Uterus (tissue), 3 donors: ENCODE measurements at regions not wholly inside any gene's neighbourhood (a gene's known extent, or its start where the extent isn't known, plus 50 kb on each side); places are given as distances from the start of the nearest gene placed in this dataset.

Experiments used
- DNase-seq, 2 donors: peaks; one replicate each; pipeline ENCODE4 v3.0.0-alpha.2; 2019 to 2020
- H3K27ac ChIP-seq, 2 donors: fragments of 200-600 bp; sonication (generic); 1 replicate in 1 of 2; 2 replicates in 1 of 2; pipeline ENCODE4 v1.5.1; 2016 to 2018
- H3K27me3 ChIP-seq, 2 donors: fragments of 200-600 bp; sonication (generic); one replicate each; pipeline ENCODE4 v1.5.1; 2018 to 2019; ENCODE audit warnings: control low read depth in 1 of 2
- H3K36me3 ChIP-seq, 2 donors: fragments of 200-600 bp; sonication (generic); one replicate each; pipeline ENCODE4 v1.5.1; 2019; ENCODE audit warnings: control low read depth in 1 of 2
- H3K4me1 ChIP-seq, 2 donors: fragments of 200-600 bp; sonication (generic); one replicate each; pipeline ENCODE4 v1.5.1; 2018 to 2019; ENCODE audit warnings: control low read depth in 1 of 2
- H3K4me3 ChIP-seq, 2 donors: fragments of 200-600 bp; sonication (generic); 1 replicate in 1 of 2; 2 replicates in 1 of 2; pipeline ENCODE4 v1.5.1; 2018 to 2019; ENCODE audit warnings: mild to moderate bottlenecking in 1 of 2
- H3K9me3 ChIP-seq, 2 donors: fragments of 200-600 bp; sonication (generic); one replicate each; pipeline ENCODE4 v1.5.1; 2019; ENCODE audit warnings: control low read depth in 1 of 2
- CTCF ChIP-seq, 4 experiments: fragments of 200-600 bp in 2 of 4; fragments of 450-650 bp in 2 of 4; sonication (generic) in 2 of 4; IDR thresholded peaks; one replicate each; pipeline ENCODE4 v1.5.1; 2016 to 2019; ENCODE audit warnings: antibody characterized with exemption in 4 of 4, mild to moderate bottlenecking in 2 of 4, moderate library complexity in 1 of 4
- POLR2A ChIP-seq, 2 donors: fragments of 450-650 bp; IDR thresholded peaks; one replicate each; pipeline ENCODE4 v1.6.1; 2016; ENCODE audit warnings: antibody characterized with exemption in 2 of 2, mild to moderate bottlenecking in 1 of 2, moderate library complexity in 1 of 2
- intact Hi-C: fragments of 100-400 bp; cut with DNase I; formaldehyde crosslinking; loops from one replicate; pipeline ENCODE4 v1.15.1; 2023; ENCODE audit warnings: low total_unique reads
- donor health status: DM: yes; HTN: yes; CAD: no.

GRCh38 chr2:239516286-239516953, 115.6 kb upstream of the HDAC4 start:
- no peak overlapping the region for H3K27ac ChIP-seq
- H3K4me1 ChIP-seq = no peaks in the 10 kb centered on the region
- H3K36me3 ChIP-seq = no peaks in the 10 kb centered on the region
- TF ChIP-seq CTCF (IDR thresholded peaks at IDR 0.05) = no peak
- TF ChIP-seq POLR2A (IDR thresholded peaks at IDR 0.05) = no peak
- no peak overlapping the region for H3K4me3 ChIP-seq
- intact Hi-C loops = no loop called here
- no peaks in the 10 kb centered on the region for H3K27me3 ChIP-seq
- DNase-seq = no peak
- H3K9me3 ChIP-seq = no peaks in the 10 kb centered on the region

- Histone ChIP-seq H3K4me3 (no peak overlapping the region), H3K4me1 (no peaks in the 10 kb centered on the region), H3K9me3 (no peaks in the 10 kb centered on the region), H3K27ac (no peak overlapping the region), H3K36me3 (no peaks in the 10 kb centered on the region), H3K27me3 (no peaks in the 10 kb centered on the region)
- DNase-seq = no peak
- intact Hi-C loops = no loop called here
- TF ChIP-seq POLR2A (IDR thresholded peaks at IDR 0.05) (no peak), CTCF (IDR thresholded peaks at IDR 0.05) (no peak)
Observed at GRCh38 chr2:239514754-239515530, 114.1 kb upstream of the HDAC4 start.

GRCh38 chr2:239512054-239512453, 111.2 kb upstream of the HDAC4 start:
- Histone ChIP-seq H3K27me3 (no peaks in the 10 kb centered on the region), H3K36me3 (no peaks in the 10 kb centered on the region), H3K27ac (no peak overlapping the region), H3K4me1 (no peaks in the 10 kb centered on the region), H3K4me3 (no peak overlapping the region), H3K9me3 (no peaks in the 10 kb centered on the region)
- intact Hi-C loops = no loop called here
- TF ChIP-seq POLR2A (IDR thresholded peaks at IDR 0.05) (no peak), CTCF (IDR thresholded peaks at IDR 0.05) (no peak)
- no peak for DNase-seq

- Histone ChIP-seq H3K27ac (no peak overlapping the region), H3K27me3 (no peaks in the 10 kb centered on the region), H3K9me3 (no peaks in the 10 kb centered on the region), H3K4me1 (no peaks in the 10 kb centered on the region), H3K4me3 (no peak overlapping the region), H3K36me3 (no peaks in the 10 kb centered on the region)
- intact Hi-C loops = no loop called here
- TF ChIP-seq POLR2A (IDR thresholded peaks at IDR 0.05) (no peak), CTCF (IDR thresholded peaks at IDR 0.05) (no peak)
- DNase-seq = no peak
Observed at GRCh38 chr2:239509373-239510143, 108.7 kb upstream of the HDAC4 start.

- no peak for DNase-seq
- Histone ChIP-seq H3K9me3 (no peaks in the 10 kb centered on the region), H3K27me3 (no peaks in the 10 kb centered on the region), H3K4me1 (no peaks in the 10 kb centered on the region), H3K27ac (no peak overlapping the region), H3K4me3 (no peak overlapping the region), H3K36me3 (no peaks in the 10 kb centered on the region)
- TF ChIP-seq CTCF (IDR thresholded peaks at IDR 0.05) (no peak), POLR2A (IDR thresholded peaks at IDR 0.05) (no peak)
- intact Hi-C loops = no loop called here
Observed at GRCh38 chr2:239508261-239508660, 107.4 kb upstream of the HDAC4 start.
